CD14-positive monocyte (primary cell): ENCODE measurements at regions not wholly inside any gene's neighbourhood (a gene's known extent, or its start where the extent isn't known, plus 50 kb on each side); places are given as distances from the start of the nearest gene placed in this dataset.

ENCODE experiments used
- DNase-seq, 3 donors: peaks; one replicate each; pipeline ENCODE4 v3.0.0-alpha.2; 2011 to 2022
- H2AFZ ChIP-seq: 2 replicates; pipeline ENCODE4 v1.6.0; 2012; ENCODE audit warnings: mild to moderate bottlenecking, low read depth, low read length, inconsistent platforms; ENCODE audit not compliant: insufficient read depth, poor library complexity, severe bottlenecking
- H3K27ac ChIP-seq, 2 donors: 1 replicate in 1 of 2; 2 replicates in 1 of 2; pipeline ENCODE4 v1.5.1; 2012 to 2013; ENCODE audit warnings: low read length in 2 of 2, control low read depth in 1 of 2, inconsistent platforms in 1 of 2, low read depth in 1 of 2, mild to moderate bottlenecking in 1 of 2
- H3K27me3 ChIP-seq, 2 donors: one replicate each; pipeline versions ENCODE4 v1.6.0 to v1.6.1; 2011 to 2013; ENCODE audit warnings: low read length in 2 of 2; ENCODE audit not compliant: control insufficient read depth in 2 of 2, insufficient read depth in 2 of 2
- H3K36me3 ChIP-seq, 2 donors: replicated peaks in 1 of 2; 1 replicate in 1 of 2; 2 replicates in 1 of 2; pipeline versions ENCODE4 v1.5.1 to v1.6.1; 2012 to 2013; ENCODE audit warnings: low read length in 2 of 2, control low read depth in 1 of 2, inconsistent platforms in 1 of 2, mild to moderate bottlenecking in 1 of 2; ENCODE audit not compliant: insufficient read depth in 2 of 2, control insufficient read depth in 1 of 2
- H3K4me1 ChIP-seq, 2 donors: 1 replicate in 1 of 2; 2 replicates in 1 of 2; pipeline versions ENCODE4 v1.5.1 to v1.6.1; 2012 to 2013; ENCODE audit warnings: low read length in 2 of 2, control low read depth in 1 of 2, inconsistent platforms in 1 of 2, mild to moderate bottlenecking in 1 of 2, moderate library complexity in 1 of 2; ENCODE audit not compliant: insufficient read depth in 2 of 2, control insufficient read depth in 1 of 2
- H3K4me2 ChIP-seq: replicated peaks from 2 replicates; pipeline ENCODE3; 2012; ENCODE audit warnings: low read length, moderate library complexity, mild to moderate bottlenecking; ENCODE audit not compliant: poor library complexity, severe bottlenecking; ENCODE audit errors: extremely low read depth
- H3K4me3 ChIP-seq, 3 experiments: fragments of 200-600 bp in 1 of 3; sonication (generic) in 1 of 3; replicated peaks in 1 of 3; 1 replicate in 2 of 3; 2 replicates in 1 of 3; pipeline ENCODE4 v1.5.1; 2011 to 2013; ENCODE audit warnings: low read length in 3 of 3, mild to moderate bottlenecking in 3 of 3, control low read depth in 2 of 3, low read depth in 2 of 3, inconsistent platforms in 1 of 3, moderate library complexity in 1 of 3
- H3K79me2 ChIP-seq: 2 replicates; pipeline ENCODE4 v1.6.0; 2012; ENCODE audit warnings: mild to moderate bottlenecking, control low read depth, inconsistent platforms, low read length, moderate library complexity; ENCODE audit not compliant: insufficient read depth
- H3K9ac ChIP-seq: 2 replicates; pipeline ENCODE4 v1.6.0; 2017; ENCODE audit warnings: low read length, mild to moderate bottlenecking; ENCODE audit not compliant: insufficient read depth, poor library complexity, severe bottlenecking
- H3K9me3 ChIP-seq, 2 donors: replicated peaks in 1 of 2; 1 replicate in 1 of 2; 2 replicates in 1 of 2; pipeline versions ENCODE4 v1.5.1 to v1.6.1; 2012 to 2013; ENCODE audit warnings: low read length in 2 of 2, control low read depth in 1 of 2; ENCODE audit not compliant: control insufficient read depth in 1 of 2, insufficient read depth in 1 of 2
- H4K20me1 ChIP-seq: 2 replicates; pipeline ENCODE4 v1.6.0; 2012; ENCODE audit warnings: mild to moderate bottlenecking, low read length, control low read depth, moderate library complexity; ENCODE audit not compliant: insufficient read depth
- H3K27ac Mint-ChIP-seq, 7 donors: one replicate each; pipeline ENCODE4 v1.8.0; 2020; ENCODE audit warnings: mild to moderate bottlenecking in 7 of 7, mixed read lengths in 7 of 7, moderate library complexity in 6 of 7, inconsistent platforms in 2 of 7
- H3K27me3 Mint-ChIP-seq, 3 donors: one replicate each; pipeline ENCODE4 v1.8.0; 2021 to 2022; ENCODE audit warnings: low read depth in 3 of 3, mild to moderate bottlenecking in 3 of 3, mixed read lengths in 3 of 3, moderate library complexity in 3 of 3, inconsistent platforms in 1 of 3
- H3K36me3 Mint-ChIP-seq, 2 donors: one replicate each; pipeline ENCODE4 v1.8.0; 2020; ENCODE audit warnings: mixed read lengths in 2 of 2, inconsistent platforms in 1 of 2, mild to moderate bottlenecking in 1 of 2
- H3K4me1 Mint-ChIP-seq: one replicate; pipeline ENCODE4 v1.8.0; 2020; ENCODE audit warnings: mild to moderate bottlenecking, mixed read lengths
- H3K4me3 Mint-ChIP-seq, 2 donors: one replicate each; pipeline ENCODE4 v1.8.0; 2020; ENCODE audit warnings: mild to moderate bottlenecking in 2 of 2, mixed read lengths in 2 of 2, moderate library complexity in 1 of 2
- H3K9me3 Mint-ChIP-seq, 7 donors: one replicate each; pipeline ENCODE4 v1.8.0; 2020 to 2022; ENCODE audit warnings: mixed read lengths in 7 of 7, mild to moderate bottlenecking in 6 of 7, moderate library complexity in 6 of 7, inconsistent platforms in 2 of 7
- WGBS: methylation state at CpG from one replicate; pipeline ENCODE4 v1.1.5; 2013; ENCODE audit warnings: missing lambda C conversion rate; ENCODE audit not compliant: insufficient coverage; 5-methylcytosine and 5-hydroxymethylcytosine counted together
- intact Hi-C, 2 donors: fragments of 100-400 bp; cut with micrococcal nuclease; formaldehyde crosslinking; loops; one replicate each; pipeline versions ENCODE4 v1.15.0 to v1.15.1; 2023
- TF ChIP-seq, protein P1 (sequence below): fragments of 200-600 bp; IDR thresholded peaks from one replicate; pipeline ENCODE4 v1.8.0; 2022; ENCODE audit warnings: antibody characterized with exemption, mild to moderate bottlenecking

DNA sequence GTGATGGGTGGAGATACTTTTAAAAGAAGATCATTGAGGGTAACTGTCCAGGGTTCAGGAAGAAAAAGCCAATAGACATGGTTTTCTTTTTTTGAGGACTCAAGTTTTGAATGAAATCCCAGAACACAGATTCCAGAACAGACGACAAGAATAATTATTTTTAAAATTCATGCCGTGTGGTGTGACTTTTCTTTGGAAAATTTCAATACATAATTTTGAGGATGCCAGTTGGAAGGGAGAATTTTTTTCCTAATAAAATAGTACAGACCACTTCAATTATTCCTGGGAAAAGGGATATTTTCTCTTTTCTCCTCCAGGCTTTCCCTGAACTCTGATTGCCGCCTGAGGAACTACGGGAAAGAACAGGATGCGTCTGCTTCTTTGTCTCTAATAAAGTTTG, 951.4 kb downstream of the KCNMA1 start:
- no peaks in the 10 kb centered on the region for H3K4me1 ChIP-seq
- Mint-ChIP-seq H3K4me1 (no peaks in the 10 kb centered on the region), H3K27ac (no peak overlapping the region), H3K27me3 (peaks cover 2 to 5% (median 5%) of the 10 kb centered on the region in 3 donors), H3K9me3 (peaks cover 10 to 17% (median 15%) of the 10 kb centered on the region in 7 donors), H3K4me3 (no peak overlapping the region), H3K36me3 (no peaks in the 10 kb centered on the region)
- H3K9ac ChIP-seq = no peak overlapping the region
- H3K4me3 ChIP-seq = no peak overlapping the region
- intact Hi-C loops = no loop called here
- no peaks in the 10 kb centered on the region for H4K20me1 ChIP-seq
- no peaks in the 10 kb centered on the region for H3K36me3 ChIP-seq
- TF ChIP-seq, protein P1, sequence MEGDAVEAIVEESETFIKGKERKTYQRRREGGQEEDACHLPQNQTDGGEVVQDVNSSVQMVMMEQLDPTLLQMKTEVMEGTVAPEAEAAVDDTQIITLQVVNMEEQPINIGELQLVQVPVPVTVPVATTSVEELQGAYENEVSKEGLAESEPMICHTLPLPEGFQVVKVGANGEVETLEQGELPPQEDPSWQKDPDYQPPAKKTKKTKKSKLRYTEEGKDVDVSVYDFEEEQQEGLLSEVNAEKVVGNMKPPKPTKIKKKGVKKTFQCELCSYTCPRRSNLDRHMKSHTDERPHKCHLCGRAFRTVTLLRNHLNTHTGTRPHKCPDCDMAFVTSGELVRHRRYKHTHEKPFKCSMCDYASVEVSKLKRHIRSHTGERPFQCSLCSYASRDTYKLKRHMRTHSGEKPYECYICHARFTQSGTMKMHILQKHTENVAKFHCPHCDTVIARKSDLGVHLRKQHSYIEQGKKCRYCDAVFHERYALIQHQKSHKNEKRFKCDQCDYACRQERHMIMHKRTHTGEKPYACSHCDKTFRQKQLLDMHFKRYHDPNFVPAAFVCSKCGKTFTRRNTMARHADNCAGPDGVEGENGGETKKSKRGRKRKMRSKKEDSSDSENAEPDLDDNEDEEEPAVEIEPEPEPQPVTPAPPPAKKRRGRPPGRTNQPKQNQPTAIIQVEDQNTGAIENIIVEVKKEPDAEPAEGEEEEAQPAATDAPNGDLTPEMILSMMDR = no peak
- H3K27ac ChIP-seq = no peak overlapping the region
- H3K79me2 ChIP-seq = no peaks in the 10 kb centered on the region
- H3K27me3 ChIP-seq = no peaks in the 10 kb centered on the region
- H3K4me2 ChIP-seq = no peak overlapping the region
- peaks cover 6 to 8% of the 10 kb centered on the region in 2 donors for H3K9me3 ChIP-seq
- H2AFZ ChIP-seq = no peak overlapping the region
- whole genome bisulfite sequencing = 59% methylated on average over 3 of the region's 5 CpGs
- no peak for DNase-seq

DNA sequence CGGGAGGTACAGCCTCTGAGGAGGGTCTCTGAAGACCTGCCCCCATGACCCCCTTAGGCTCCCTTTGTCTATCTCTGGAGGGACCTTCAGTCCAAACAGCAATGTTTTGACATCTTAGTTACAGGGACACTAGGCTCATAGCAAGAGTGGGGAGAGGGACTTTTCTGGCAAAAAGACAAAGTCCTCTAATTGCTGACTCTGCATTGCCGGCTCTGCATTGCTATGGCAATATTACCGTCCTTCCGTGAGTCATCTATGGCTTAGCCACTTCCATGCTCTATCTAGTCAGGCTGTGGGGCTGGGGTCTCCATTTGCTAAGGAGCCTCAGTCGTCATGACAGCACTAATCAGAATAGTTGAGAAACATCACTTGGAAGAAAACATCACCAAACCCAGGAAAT, 952.6 kb downstream of the KCNMA1 start:
- H2AFZ ChIP-seq = no peak overlapping the region
- H3K36me3 Mint-ChIP-seq = no peaks in the 10 kb centered on the region
- H3K9me3 ChIP-seq = peaks cover 4 to 8% of the 10 kb centered on the region in 2 donors
- H3K27ac ChIP-seq = no peak overlapping the region
- DNase-seq = no peak
- H4K20me1 ChIP-seq = no peaks in the 10 kb centered on the region
- WGBS = 97% methylated on average over 4 of the region's 5 CpGs
- peaks cover 2 to 5% (median 5%) of the 10 kb centered on the region in 3 donors for H3K27me3 Mint-ChIP-seq
- no peak overlapping the region for H3K27ac Mint-ChIP-seq
- no peaks in the 10 kb centered on the region for H3K27me3 ChIP-seq
- H3K36me3 ChIP-seq = no peaks in the 10 kb centered on the region
- H3K9me3 Mint-ChIP-seq = peaks cover 6 to 14% (median 9%) of the 10 kb centered on the region in 7 donors
- no peaks in the 10 kb centered on the region for H3K79me2 ChIP-seq
- no peak overlapping the region for H3K4me2 ChIP-seq
- TF ChIP-seq, protein P1 = no peak
- no peaks in the 10 kb centered on the region for H3K4me1 Mint-ChIP-seq
- intact Hi-C loops = no loop called here
- H3K4me3 ChIP-seq = no peak overlapping the region
- no peak overlapping the region for H3K4me3 Mint-ChIP-seq
- H3K4me1 ChIP-seq = no peaks in the 10 kb centered on the region
- no peak overlapping the region for H3K9ac ChIP-seq
